SU-DHL-6 (cell line): ENCODE measurements at regions not wholly inside any gene's neighbourhood (a gene's known extent, or its start where the extent isn't known, plus 50 kb on each side); places are given as distances from the start of the nearest gene placed in this dataset.

Experiments
- H2AFZ ChIP-seq: fragments of 200-600 bp; sonication (generic); 2 replicates; pipeline ENCODE4 v1.6.1; 2014; ENCODE audit warnings: low read depth, mild to moderate bottlenecking, moderate library complexity, mixed read lengths, antibody characterized with exemption, low read length; ENCODE audit not compliant: severe bottlenecking
- H3F3A ChIP-seq: fragments of 200-600 bp; shearing (Covaris generic); 2 replicates; pipeline ENCODE4 v1.6.0; 2016; ENCODE audit warnings: antibody characterized with exemption, mild to moderate bottlenecking; ENCODE audit not compliant: insufficient read depth
- H3K27ac ChIP-seq: fragments of 200-600 bp; sonication (generic); 2 replicates; pipeline ENCODE4 v1.5.1; 2016; ENCODE audit warnings: low read depth, mild to moderate bottlenecking, low read length, moderate library complexity, mixed read lengths
- H3K27me3 ChIP-seq: fragments of 200-600 bp; sonication (generic), shearing (Covaris generic); 2 replicates; pipeline ENCODE4 v1.6.0; 2014; ENCODE audit warnings: mild to moderate bottlenecking, low read length
- H3K36me3 ChIP-seq: fragments of 200-600 bp; sonication (generic); 2 replicates; pipeline ENCODE4 v1.6.1; 2014; ENCODE audit warnings: mild to moderate bottlenecking, low read length, mixed read lengths
- H3K4me2 ChIP-seq: fragments of 300-600, 200-600 bp; shearing (Covaris generic), sonication (generic); 2 replicates; pipeline ENCODE4 v1.6.0; 2014; ENCODE audit warnings: low read length, low read depth, mild to moderate bottlenecking; ENCODE audit not compliant: poor library complexity, severe bottlenecking
- H3K4me3 ChIP-seq: fragments of 200-600 bp; sonication (generic); 2 replicates; pipeline ENCODE4 v1.5.1; 2014; ENCODE audit warnings: antibody characterized with exemption, low read length, mild to moderate bottlenecking, mixed read lengths; ENCODE audit not compliant: insufficient read depth, poor library complexity, severe bottlenecking
- H3K79me2 ChIP-seq: fragments of 200-600 bp; sonication (generic); 2 replicates; pipeline ENCODE4 v1.6.1; 2014; ENCODE audit warnings: mild to moderate bottlenecking, low read length, moderate library complexity; ENCODE audit not compliant: insufficient read depth
- H3K9ac ChIP-seq: fragments of 200-600 bp; sonication (generic); 2 replicates; pipeline ENCODE4 v1.7.0; 2014; ENCODE audit warnings: mild to moderate bottlenecking, low read length
- H3K9me2 ChIP-seq: fragments of 200-600 bp; sonication (generic); replicated peaks from 2 replicates; pipeline ENCODE4 v1.6.1; 2014; ENCODE audit warnings: low read length; ENCODE audit not compliant: insufficient read depth
- H3K9me3 ChIP-seq: fragments of 200-600 bp; sonication (generic); 2 replicates; pipeline ENCODE4 v1.6.1; 2014; ENCODE audit warnings: low read length, mixed read lengths; ENCODE audit not compliant: insufficient read depth
- H4K20me1 ChIP-seq: fragments of 200-600 bp; sonication (generic); 2 replicates; pipeline ENCODE4 v1.6.1; 2014; ENCODE audit warnings: low read depth, mild to moderate bottlenecking, antibody characterized with exemption, low read length, moderate library complexity, mixed read lengths
- CTCF ChIP-seq: fragments of 200-600 bp; sonication (generic); IDR thresholded peaks from one replicate; pipeline ENCODE4 v1.5.1; 2017; ENCODE audit warnings: antibody characterized with exemption, mild to moderate bottlenecking, low read length, moderate library complexity; ENCODE audit not compliant: insufficient read depth, poor library complexity, severe bottlenecking
- EZH2phosphoT487 ChIP-seq: fragments of 200-600 bp; sonication (generic), shearing (Covaris generic); conservative IDR thresholded peaks from 2 replicates; pipeline ENCODE4 v1.6.1; 2018; ENCODE audit warnings: mild to moderate bottlenecking, antibody characterized with exemption, low read length, moderate library complexity, mixed read lengths

- Histone ChIP-seq H3K79me2 (no peaks in the 10 kb centered on the region), H3K4me3 (no peak overlapping the region), H3K9me2 (no peaks in the 10 kb centered on the region), H3F3A (peaks cover 64% of the 10 kb centered on the region), H4K20me1 (no peaks in the 10 kb centered on the region), H3K9ac (peak overlapping the region; percentile 60), H3K27me3 (no peaks in the 10 kb centered on the region), H3K27ac (peak overlapping the region; percentile 90), H3K9me3 (0 out of 2 replicates have a peak, but pooled peaks cover 6% of the 10 kb centered on the region), H3K36me3 (0 out of 2 replicates have a peak, but pooled peaks cover 5% of the 10 kb centered on the region), H2AFZ (peak overlapping the region; percentile 75), H3K4me2 (peak overlapping the region; percentile 89)
- no peak for TF ChIP-seq EZH2phosphoT487
- TF ChIP-seq CTCF = peak; percentile 24
These were observed 110.1 kb upstream of the TBL1XR1 start for GRCh38 chr3:177307391-177307790.

GRCh38 chr3:177307826-177308225 lies 110.5 kb upstream of the TBL1XR1 start:
- H3K27me3 ChIP-seq = no peaks in the 10 kb centered on the region
- no peaks in the 10 kb centered on the region for H4K20me1 ChIP-seq
- H3K4me2 ChIP-seq = peak overlapping the region; percentile 89
- peak overlapping the region; percentile 90 for H3K27ac ChIP-seq
- H3K79me2 ChIP-seq = no peaks in the 10 kb centered on the region
- H3F3A ChIP-seq = peaks cover 67% of the 10 kb centered on the region
- peak overlapping the region; percentile 60 for H3K9ac ChIP-seq
- TF ChIP-seq EZH2phosphoT487 = no peak
- TF ChIP-seq CTCF = no peak
- no peak overlapping the region for H3K4me3 ChIP-seq
- H3K9me2 ChIP-seq = no peaks in the 10 kb centered on the region
- peak overlapping the region; percentile 75 for H2AFZ ChIP-seq
- H3K9me3 ChIP-seq = 0 out of 2 replicates have a peak, but pooled peaks cover 6% of the 10 kb centered on the region
- 0 out of 2 replicates have a peak, but pooled peaks cover 5% of the 10 kb centered on the region for H3K36me3 ChIP-seq

- H3K27ac ChIP-seq = peak overlapping the region; percentile 90
These were observed 111.0 kb upstream of the TBL1XR1 start for GRCh38 chr3:177308286-177308685.

More at GRCh38 chr3:177308286-177308685, 111.0 kb upstream of the TBL1XR1 start:
- no peaks in the 10 kb centered on the region for H3K27me3 ChIP-seq
- TF ChIP-seq CTCF = no peak
- no peak overlapping the region for H3K4me3 ChIP-seq
- H3K9me3 ChIP-seq = 0 out of 2 replicates have a peak, but pooled peaks cover 6% of the 10 kb centered on the region
- H3K79me2 ChIP-seq = no peaks in the 10 kb centered on the region
- H3K36me3 ChIP-seq = 0 out of 2 replicates have a peak, but pooled peaks cover 5% of the 10 kb centered on the region
- H2AFZ ChIP-seq = no peak overlapping the region
- H4K20me1 ChIP-seq = no peaks in the 10 kb centered on the region
- no peaks in the 10 kb centered on the region for H3K9me2 ChIP-seq
- H3K9ac ChIP-seq = no peak overlapping the region
- H3K4me2 ChIP-seq = peak overlapping the region; percentile 89
- H3F3A ChIP-seq = peaks cover 63% of the 10 kb centered on the region
